ENCODE measurements at regions not wholly inside any gene's neighbourhood (a gene's known extent, or its start where the extent isn't known, plus 50 kb on each side); places are given as distances from the start of the nearest gene placed in this dataset.

GRCh38 chr14:104474495-104475213, 104.9 kb upstream of the C14orf180 start:
- H3K27ac ChIP-seq (ENCODE audit: low read depth in 1 of 2, low read length in 1 of 2): no peak overlapping the region
- 82% methylated on average over 18 of the region's 18 CpGs for WGBS
- DNase-seq (ENCODE audit: low read depth in 6 of 9, low spot score in 9 of 9): no peak
- H3K4me1 ChIP-seq (ENCODE audit: control insufficient read depth in 2 of 2, insufficient read depth in 2 of 2, low read length in 2 of 2): no peaks in the 10 kb centered on the region
- no peak overlapping the region for H3K4me3 ChIP-seq (ENCODE audit: low read length in 2 of 2)
- no peaks in the 10 kb centered on the region for H3K9me3 ChIP-seq (ENCODE audit: control insufficient read depth in 2 of 2, insufficient read depth in 1 of 2, low read length in 1 of 2)
- H3K27me3 ChIP-seq (ENCODE audit: control insufficient read depth in 2 of 2, insufficient read depth in 1 of 2, low read length in 1 of 2): peaks cover 0 to 7% of the 10 kb centered on the region in 2 donors
- H3K36me3 ChIP-seq (ENCODE audit: control insufficient read depth in 2 of 2, insufficient read depth in 2 of 2, low read length in 1 of 2): no peaks in the 10 kb centered on the region

GRCh38 chr14:104475256-104475655, 104.3 kb upstream of the C14orf180 start:
- Histone ChIP-seq H3K27me3 (ENCODE audit: control insufficient read depth in 2 of 2, insufficient read depth in 1 of 2, low read length in 1 of 2) (peaks cover 0 to 7% of the 10 kb centered on the region in 2 donors), H3K4me3 (ENCODE audit: low read length in 2 of 2) (no peak overlapping the region), H3K4me1 (ENCODE audit: control insufficient read depth in 2 of 2, insufficient read depth in 2 of 2, low read length in 2 of 2) (no peaks in the 10 kb centered on the region), H3K36me3 (ENCODE audit: control insufficient read depth in 2 of 2, insufficient read depth in 2 of 2, low read length in 1 of 2) (no peaks in the 10 kb centered on the region), H3K9me3 (ENCODE audit: control insufficient read depth in 2 of 2, insufficient read depth in 1 of 2, low read length in 1 of 2) (peaks cover 0 to 3% of the 10 kb centered on the region in 2 donors), H3K27ac (ENCODE audit: low read depth in 1 of 2, low read length in 1 of 2) (no peak overlapping the region)
- no peak for DNase-seq (ENCODE audit: low read depth in 6 of 9, low spot score in 9 of 9)
- 92% methylated on average over 12 of the region's 12 CpGs for WGBS

GRCh38 chr14:104475802-104476201, 103.8 kb upstream of the C14orf180 start:
- peaks cover 0 to 7% of the 10 kb centered on the region in 2 donors for H3K27me3 ChIP-seq (ENCODE audit: control insufficient read depth in 2 of 2, insufficient read depth in 1 of 2, low read length in 1 of 2)
- no peak overlapping the region for H3K4me3 ChIP-seq (ENCODE audit: low read length in 2 of 2)
- 93% methylated on average over 10 of the region's 10 CpGs for WGBS
- no peak overlapping the region for H3K27ac ChIP-seq (ENCODE audit: low read depth in 1 of 2, low read length in 1 of 2)
- H3K4me1 ChIP-seq (ENCODE audit: control insufficient read depth in 2 of 2, insufficient read depth in 2 of 2, low read length in 2 of 2): no peaks in the 10 kb centered on the region
- DNase-seq (ENCODE audit: low read depth in 6 of 9, low spot score in 9 of 9): no peak
- peaks cover 0 to 8% of the 10 kb centered on the region in 2 donors for H3K9me3 ChIP-seq (ENCODE audit: control insufficient read depth in 2 of 2, insufficient read depth in 1 of 2, low read length in 1 of 2)
- H3K36me3 ChIP-seq (ENCODE audit: control insufficient read depth in 2 of 2, insufficient read depth in 2 of 2, low read length in 1 of 2): no peaks in the 10 kb centered on the region

- no peaks in the 10 kb centered on the region for H3K4me1 ChIP-seq (ENCODE audit: control insufficient read depth in 2 of 2, insufficient read depth in 2 of 2, low read length in 2 of 2)
- no peak overlapping the region for H3K27ac ChIP-seq (ENCODE audit: low read depth in 1 of 2, low read length in 1 of 2)
- H3K9me3 ChIP-seq (ENCODE audit: control insufficient read depth in 2 of 2, insufficient read depth in 1 of 2, low read length in 1 of 2): peaks cover 2 to 14% of the 10 kb centered on the region in 2 donors
- H3K36me3 ChIP-seq (ENCODE audit: control insufficient read depth in 2 of 2, insufficient read depth in 2 of 2, low read length in 1 of 2): no peaks in the 10 kb centered on the region
- WGBS: 91% methylated on average over 10 of the region's 10 CpGs
- no peak overlapping the region for H3K4me3 ChIP-seq (ENCODE audit: low read length in 2 of 2)
- DNase-seq (ENCODE audit: low read depth in 6 of 9, low spot score in 9 of 9): no peak
- peaks cover 0 to 7% of the 10 kb centered on the region in 2 donors for H3K27me3 ChIP-seq (ENCODE audit: control insufficient read depth in 2 of 2, insufficient read depth in 1 of 2, low read length in 1 of 2)
Observed at GRCh38 chr14:104476437-104476836, 103.1 kb upstream of the C14orf180 start.

GRCh38 chr14:104477117-104477623, 102.4 kb upstream of the C14orf180 start:
- H3K4me1 ChIP-seq (ENCODE audit: control insufficient read depth in 2 of 2, insufficient read depth in 2 of 2, low read length in 2 of 2): no peaks in the 10 kb centered on the region
- H3K36me3 ChIP-seq (ENCODE audit: control insufficient read depth in 2 of 2, insufficient read depth in 2 of 2, low read length in 1 of 2): no peaks in the 10 kb centered on the region
- no peak for DNase-seq (ENCODE audit: low read depth in 6 of 9, low spot score in 9 of 9)
- WGBS: 96% methylated on average over 15 of the region's 15 CpGs
- peaks cover 0 to 7% of the 10 kb centered on the region in 2 donors for H3K27me3 ChIP-seq (ENCODE audit: control insufficient read depth in 2 of 2, insufficient read depth in 1 of 2, low read length in 1 of 2)
- no peak overlapping the region for H3K4me3 ChIP-seq (ENCODE audit: low read length in 2 of 2)
- no peak overlapping the region for H3K27ac ChIP-seq (ENCODE audit: low read depth in 1 of 2, low read length in 1 of 2)
- peaks cover 3 to 16% of the 10 kb centered on the region in 2 donors for H3K9me3 ChIP-seq (ENCODE audit: control insufficient read depth in 2 of 2, insufficient read depth in 1 of 2, low read length in 1 of 2)

GRCh38 chr14:104477666-104478380, 101.7 kb upstream of the C14orf180 start:
- H3K4me3 ChIP-seq (ENCODE audit: low read length in 2 of 2): no peak overlapping the region
- H3K27me3 ChIP-seq (ENCODE audit: control insufficient read depth in 2 of 2, insufficient read depth in 1 of 2, low read length in 1 of 2): peaks cover 0 to 7% of the 10 kb centered on the region in 2 donors
- DNase-seq (ENCODE audit: low read depth in 6 of 9, low spot score in 9 of 9): no peak
- H3K9me3 ChIP-seq (ENCODE audit: control insufficient read depth in 2 of 2, insufficient read depth in 1 of 2, low read length in 1 of 2): peaks cover 3 to 16% of the 10 kb centered on the region in 2 donors
- no peak overlapping the region for H3K27ac ChIP-seq (ENCODE audit: low read depth in 1 of 2, low read length in 1 of 2)
- no peaks in the 10 kb centered on the region for H3K4me1 ChIP-seq (ENCODE audit: control insufficient read depth in 2 of 2, insufficient read depth in 2 of 2, low read length in 2 of 2)
- WGBS: 60% methylated on average over 22 of the region's 22 CpGs
- H3K36me3 ChIP-seq (ENCODE audit: control insufficient read depth in 2 of 2, insufficient read depth in 2 of 2, low read length in 1 of 2): no peaks in the 10 kb centered on the region

- H3K4me1 ChIP-seq (ENCODE audit: control insufficient read depth in 2 of 2, insufficient read depth in 2 of 2, low read length in 2 of 2): no peaks in the 10 kb centered on the region
- 83% methylated on average over 7 of the region's 7 CpGs for WGBS
- peaks cover 0 to 7% of the 10 kb centered on the region in 2 donors for H3K27me3 ChIP-seq (ENCODE audit: control insufficient read depth in 2 of 2, insufficient read depth in 1 of 2, low read length in 1 of 2)
- H3K36me3 ChIP-seq (ENCODE audit: control insufficient read depth in 2 of 2, insufficient read depth in 2 of 2, low read length in 1 of 2): no peaks in the 10 kb centered on the region
- peaks cover 3 to 16% of the 10 kb centered on the region in 2 donors for H3K9me3 ChIP-seq (ENCODE audit: control insufficient read depth in 2 of 2, insufficient read depth in 1 of 2, low read length in 1 of 2)
- H3K27ac ChIP-seq (ENCODE audit: low read depth in 1 of 2, low read length in 1 of 2): no peak overlapping the region
- no peak for DNase-seq (ENCODE audit: low read depth in 6 of 9, low spot score in 9 of 9)
- H3K4me3 ChIP-seq (ENCODE audit: low read length in 2 of 2): no peak overlapping the region
Observed at GRCh38 chr14:104478656-104479055, 100.9 kb upstream of the C14orf180 start.

GRCh38 chr14:104479901-104480300, 99.7 kb upstream of the C14orf180 start:
- Histone ChIP-seq H3K4me3 (ENCODE audit: low read length in 2 of 2) (no peak overlapping the region), H3K4me1 (ENCODE audit: control insufficient read depth in 2 of 2, insufficient read depth in 2 of 2, low read length in 2 of 2) (no peaks in the 10 kb centered on the region), H3K36me3 (ENCODE audit: control insufficient read depth in 2 of 2, insufficient read depth in 2 of 2, low read length in 1 of 2) (no peaks in the 10 kb centered on the region), H3K27me3 (ENCODE audit: control insufficient read depth in 2 of 2, insufficient read depth in 1 of 2, low read length in 1 of 2) (no peaks in the 10 kb centered on the region), H3K27ac (ENCODE audit: low read depth in 1 of 2, low read length in 1 of 2) (no peak overlapping the region), H3K9me3 (ENCODE audit: control insufficient read depth in 2 of 2, insufficient read depth in 1 of 2, low read length in 1 of 2) (peaks cover 3 to 16% of the 10 kb centered on the region in 2 donors)
- DNase-seq (ENCODE audit: low read depth in 6 of 9, low spot score in 9 of 9): no peak
- WGBS: 90% methylated on average over 10 of the region's 10 CpGs

GRCh38 chr14:104481323-104481722, 98.2 kb upstream of the C14orf180 start:
- Histone ChIP-seq H3K36me3 (ENCODE audit: control insufficient read depth in 2 of 2, insufficient read depth in 2 of 2, low read length in 1 of 2) (no peaks in the 10 kb centered on the region), H3K27ac (ENCODE audit: low read depth in 1 of 2, low read length in 1 of 2) (no peak overlapping the region), H3K4me3 (ENCODE audit: low read length in 2 of 2) (no peak overlapping the region), H3K9me3 (ENCODE audit: control insufficient read depth in 2 of 2, insufficient read depth in 1 of 2, low read length in 1 of 2) (peaks cover 3 to 16% of the 10 kb centered on the region in 2 donors), H3K4me1 (ENCODE audit: control insufficient read depth in 2 of 2, insufficient read depth in 2 of 2, low read length in 2 of 2) (no peaks in the 10 kb centered on the region), H3K27me3 (ENCODE audit: control insufficient read depth in 2 of 2, insufficient read depth in 1 of 2, low read length in 1 of 2) (no peaks in the 10 kb centered on the region)
- 98% methylated on average over 10 of the region's 10 CpGs for WGBS
- no peak for DNase-seq (ENCODE audit: low read depth in 6 of 9, low spot score in 9 of 9)
